Left ventricle myocardium inferior (tissue), 1 donor: ENCODE measurements at regions not wholly inside any gene's neighbourhood (a gene's known extent, or its start where the extent isn't known, plus 50 kb on each side); places are given as distances from the start of the nearest gene placed in this dataset.

ENCODE experiments used
- DNase-seq: peaks from one replicate; pipeline ENCODE4 v3.0.0-alpha.2; 2020
- H3K27ac ChIP-seq: fragments of 200-600 bp; replicated peaks from 2 replicates; pipeline ENCODE4 v1.8.0; 2021
- H3K27me3 ChIP-seq: fragments of 200-600 bp; 2 replicates; pipeline ENCODE4 v1.8.0; 2021; ENCODE audit warnings: low read depth
- H3K36me3 ChIP-seq: fragments of 200-600 bp; 2 replicates; pipeline ENCODE4 v1.8.0; 2021
- H3K4me1 ChIP-seq: fragments of 200-600 bp; 2 replicates; pipeline ENCODE4 v1.8.0; 2021
- H3K4me3 ChIP-seq: fragments of 200-600 bp; 2 replicates; pipeline ENCODE4 v1.8.0; 2021; ENCODE audit warnings: mild to moderate bottlenecking, moderate library complexity
- H3K9me3 ChIP-seq: fragments of 200-600 bp; replicated peaks from 2 replicates; pipeline ENCODE4 v1.8.0; 2021
- intact Hi-C: fragments of 100-400 bp; cut with micrococcal nuclease; formaldehyde crosslinking; loops from one replicate; pipeline ENCODE4 v1.11.0; 2022
- TF ChIP-seq, protein P1 (sequence below): fragments of 200-600 bp; IDR thresholded peaks from 2 replicates; pipeline ENCODE4 v1.8.0; 2021; ENCODE audit warnings: antibody characterized with exemption, mild to moderate bottlenecking, borderline replicate concordance
- donor health status: DM: no; HTN: yes; CAD: no; lungs with severe emphysema.

DNA sequence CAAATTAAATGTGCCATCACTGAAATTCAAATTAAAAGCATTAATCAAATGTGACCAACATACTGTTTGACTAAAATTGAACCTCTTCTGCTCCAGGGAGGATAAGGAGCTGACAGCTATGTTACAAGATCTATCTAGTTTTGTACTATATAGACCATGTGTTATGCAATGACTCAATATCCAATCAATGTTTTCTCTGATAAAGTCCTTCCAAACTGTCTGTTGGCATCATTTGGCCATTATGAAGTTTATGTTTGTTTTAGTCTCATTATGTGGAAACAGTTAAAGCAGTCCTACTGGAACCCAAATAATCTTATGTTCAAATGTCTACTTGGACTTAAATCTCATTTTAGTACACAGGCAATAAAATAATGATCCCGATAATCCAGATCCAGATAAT is 267.0 kb upstream of the THBS1 start:
- TF ChIP-seq, protein P1, sequence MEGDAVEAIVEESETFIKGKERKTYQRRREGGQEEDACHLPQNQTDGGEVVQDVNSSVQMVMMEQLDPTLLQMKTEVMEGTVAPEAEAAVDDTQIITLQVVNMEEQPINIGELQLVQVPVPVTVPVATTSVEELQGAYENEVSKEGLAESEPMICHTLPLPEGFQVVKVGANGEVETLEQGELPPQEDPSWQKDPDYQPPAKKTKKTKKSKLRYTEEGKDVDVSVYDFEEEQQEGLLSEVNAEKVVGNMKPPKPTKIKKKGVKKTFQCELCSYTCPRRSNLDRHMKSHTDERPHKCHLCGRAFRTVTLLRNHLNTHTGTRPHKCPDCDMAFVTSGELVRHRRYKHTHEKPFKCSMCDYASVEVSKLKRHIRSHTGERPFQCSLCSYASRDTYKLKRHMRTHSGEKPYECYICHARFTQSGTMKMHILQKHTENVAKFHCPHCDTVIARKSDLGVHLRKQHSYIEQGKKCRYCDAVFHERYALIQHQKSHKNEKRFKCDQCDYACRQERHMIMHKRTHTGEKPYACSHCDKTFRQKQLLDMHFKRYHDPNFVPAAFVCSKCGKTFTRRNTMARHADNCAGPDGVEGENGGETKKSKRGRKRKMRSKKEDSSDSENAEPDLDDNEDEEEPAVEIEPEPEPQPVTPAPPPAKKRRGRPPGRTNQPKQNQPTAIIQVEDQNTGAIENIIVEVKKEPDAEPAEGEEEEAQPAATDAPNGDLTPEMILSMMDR: no peak
- Histone ChIP-seq H3K4me3 (no peak overlapping the region), H3K9me3 (no peaks in the 10 kb centered on the region), H3K27ac (no peak overlapping the region), H3K36me3 (no peaks in the 10 kb centered on the region), H3K4me1 (no peaks in the 10 kb centered on the region), H3K27me3 (no peaks in the 10 kb centered on the region)
- intact Hi-C loops: no loop called here
- DNase-seq: no peak

DNA sequence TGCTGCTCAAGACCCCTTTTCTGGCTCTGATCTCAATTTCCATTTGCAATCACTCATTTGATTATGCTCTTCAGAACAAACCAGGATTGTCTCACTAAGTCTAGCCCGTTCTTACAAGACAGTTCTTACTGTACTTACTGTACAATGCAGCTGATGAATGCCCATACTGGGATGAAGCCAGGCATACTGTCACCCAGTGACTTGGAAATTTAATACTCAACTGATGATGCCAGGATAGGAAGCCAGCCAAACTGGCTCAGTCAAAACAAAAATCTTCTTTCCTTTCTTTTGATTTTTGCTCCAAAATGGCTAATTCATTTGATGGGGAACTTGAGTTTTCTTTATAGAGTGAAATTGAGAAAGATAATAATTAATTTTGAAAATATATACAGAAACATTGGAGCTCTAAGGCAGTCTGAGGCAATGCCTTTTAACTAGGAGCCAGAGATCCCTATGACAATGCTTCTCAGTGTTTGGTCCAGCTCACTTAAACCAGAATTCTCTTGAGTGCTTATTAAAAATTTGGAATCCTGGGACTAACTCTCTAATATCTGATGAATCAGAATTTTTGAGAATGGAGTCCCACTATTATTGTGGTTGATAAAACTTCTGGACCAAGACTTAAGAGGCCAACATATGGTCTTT is 265.6 kb upstream of the THBS1 start:
- no peaks in the 10 kb centered on the region for H3K36me3 ChIP-seq
- TF ChIP-seq, protein P1: no peak
- no peak for DNase-seq
- H3K27me3 ChIP-seq: no peaks in the 10 kb centered on the region
- intact Hi-C loops: no loop called here
- peaks cover 9% of the 10 kb centered on the region for H3K9me3 ChIP-seq
- H3K4me3 ChIP-seq: no peak overlapping the region
- no peak overlapping the region for H3K27ac ChIP-seq
- no peaks in the 10 kb centered on the region for H3K4me1 ChIP-seq

DNA sequence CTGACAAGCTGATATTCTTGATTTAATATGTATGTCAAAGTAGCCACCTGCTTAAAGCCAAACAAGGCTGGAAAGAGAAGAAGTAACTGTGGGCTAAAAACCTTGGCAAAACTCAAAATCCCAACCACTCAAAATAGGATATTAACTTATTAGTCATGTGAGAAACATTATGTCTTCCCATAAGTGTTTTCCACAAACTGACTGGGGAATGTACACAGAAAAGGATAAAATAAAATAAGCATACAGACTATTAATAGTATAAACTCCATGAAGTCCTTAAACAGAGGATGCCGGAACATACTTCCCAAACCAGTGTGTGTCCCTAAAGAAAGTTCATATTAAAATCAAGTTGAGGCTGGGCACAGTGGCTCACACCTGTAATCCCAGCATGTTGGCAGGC is 263.7 kb upstream of the THBS1 start:
- Histone ChIP-seq H3K4me3 (no peak overlapping the region), H3K27me3 (no peaks in the 10 kb centered on the region), H3K27ac (no peak overlapping the region), H3K9me3 (peaks cover 22% of the 10 kb centered on the region), H3K36me3 (no peaks in the 10 kb centered on the region), H3K4me1 (no peaks in the 10 kb centered on the region)
- no peak for DNase-seq
- TF ChIP-seq, protein P1: no peak
- intact Hi-C loops: no loop called here

DNA sequence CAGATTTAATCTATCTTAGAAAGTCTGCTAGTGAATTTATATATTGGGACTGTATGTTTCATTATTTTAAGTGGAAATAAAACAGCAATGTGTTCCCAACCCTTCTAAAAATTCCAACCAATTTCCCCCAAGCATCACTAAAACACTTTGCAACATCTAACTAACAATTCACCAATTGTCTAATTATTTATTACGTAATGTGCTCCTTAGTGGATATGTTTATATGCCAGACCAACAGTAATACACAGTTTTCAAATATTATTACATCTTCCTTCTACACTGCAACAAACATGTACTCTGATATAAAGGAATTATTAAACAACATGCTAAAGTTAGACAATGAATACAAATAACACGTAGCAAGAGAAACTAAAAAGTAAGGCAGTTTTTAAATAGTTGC is 262.6 kb upstream of the THBS1 start:
- intact Hi-C loops: no loop called here
- TF ChIP-seq, protein P1: no peak
- H3K4me1 ChIP-seq: no peaks in the 10 kb centered on the region
- H3K9me3 ChIP-seq: peaks cover 22% of the 10 kb centered on the region
- no peak for DNase-seq
- H3K4me3 ChIP-seq: no peak overlapping the region
- H3K27me3 ChIP-seq: no peaks in the 10 kb centered on the region
- H3K27ac ChIP-seq: no peak overlapping the region
- no peaks in the 10 kb centered on the region for H3K36me3 ChIP-seq

DNA sequence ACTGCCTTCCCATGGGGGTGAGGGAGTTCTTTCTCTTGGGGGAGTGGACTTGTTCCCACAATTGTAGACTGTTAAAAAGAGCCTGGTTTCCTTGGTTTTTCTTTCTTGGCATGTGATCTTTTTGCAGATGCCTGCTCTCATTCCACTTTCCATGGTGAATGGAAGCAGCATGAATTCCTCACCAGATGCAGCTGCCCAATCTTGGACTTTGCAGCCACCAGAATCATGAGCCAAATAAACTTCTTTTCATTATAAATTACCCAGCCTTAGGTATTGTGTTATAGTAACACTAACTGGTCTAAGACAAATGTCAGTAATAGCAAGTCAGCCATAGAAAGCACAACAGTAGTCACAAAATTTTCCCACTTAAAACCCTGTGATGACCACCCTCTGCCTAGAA is 260.5 kb upstream of the THBS1 start:
- intact Hi-C loops: no loop called here

More for the DNA sequence above, 260.5 kb upstream of the THBS1 start:
- Histone ChIP-seq H3K9me3 (peaks cover 22% of the 10 kb centered on the region), H3K36me3 (no peaks in the 10 kb centered on the region), H3K27me3 (no peaks in the 10 kb centered on the region), H3K4me3 (no peak overlapping the region), H3K27ac (no peak overlapping the region), H3K4me1 (no peaks in the 10 kb centered on the region)
- TF ChIP-seq, protein P1: no peak
- no peak for DNase-seq
